Caki2 (cell line): ENCODE measurements at regions not wholly inside any gene's neighbourhood (a gene's known extent, or its start where the extent isn't known, plus 50 kb on each side); places are given as distances from the start of the nearest gene placed in this dataset.
A peak's percentile ranks its signal among the peaks of the same experiment; 100 is the strongest.

Experiments
- DNase-seq: peaks from one replicate; pipeline ENCODE4 v3.0.0-alpha.2; 2015; ENCODE audit warnings: low read depth
- in situ Hi-C: cut with HindIII; loops from 2 replicates; pipeline ENCODE4 v1.10.0; 2016; ENCODE audit warnings: low sequenced_read_pairs, low pct_unique_long_range_greater_than_20kb, mixed read lengths

GRCh38 chr7:81648716-81649115, 121.1 kb downstream of the HGF start:
- no peak for DNase-seq
- in situ Hi-C loops = no loop called here

GRCh38 chr7:81645435-81645834, 124.4 kb downstream of the HGF start:
- DNase-seq = no peak

GRCh38 chr7:81641873-81642272, 128.0 kb downstream of the HGF start:
- no peak for DNase-seq
- in situ Hi-C loops = no loop called here

More at GRCh38 chr7:81645435-81645834, 124.4 kb downstream of the HGF start:
- in situ Hi-C loops = no loop called here

GRCh38 chr7:81638198-81638597, 131.6 kb downstream of the HGF start:
- in situ Hi-C loops = no loop called here
- DNase-seq = no peak

- in situ Hi-C loops = no loop called here
- DNase-seq = no peak
These were observed 132.3 kb downstream of the HGF start for GRCh38 chr7:81637534-81637933.

- no peak for DNase-seq
- in situ Hi-C loops = no loop called here
These were observed 137.4 kb downstream of the HGF start for GRCh38 chr7:81632418-81632817.

GRCh38 chr7:81630600-81630999, 139.2 kb downstream of the HGF start:
- DNase-seq = no peak
- in situ Hi-C loops = no loop called here

GRCh38 chr7:81629702-81630101, 140.1 kb downstream of the HGF start:
- in situ Hi-C loops = no loop called here
- DNase-seq = no peak

GRCh38 chr7:81628951-81629350, 140.9 kb downstream of the HGF start:
- in situ Hi-C loops = no loop called here
- no peak for DNase-seq

- in situ Hi-C loops = no loop called here
- DNase-seq = no peak
These were observed 142.1 kb downstream of the HGF start for GRCh38 chr7:81627536-81628287.

- in situ Hi-C loops = no loop called here
- no peak for DNase-seq
These were observed 143.8 kb downstream of the HGF start for GRCh38 chr7:81626008-81626407.

- in situ Hi-C loops = no loop called here
- peak; percentile 26 for DNase-seq
These were observed 144.9 kb downstream of the HGF start for GRCh38 chr7:81624650-81625631.

- DNase-seq = no peak
- in situ Hi-C loops = no loop called here
These were observed 145.7 kb downstream of the HGF start for GRCh38 chr7:81624021-81624592.

- in situ Hi-C loops = no loop called here
These were observed 146.5 kb downstream of the HGF start for GRCh38 chr7:81623251-81623855.

GRCh38 chr7:81621893-81622292, 148.0 kb downstream of the HGF start:
- in situ Hi-C loops = no loop called here
- no peak for DNase-seq

More at GRCh38 chr7:81623251-81623855, 146.5 kb downstream of the HGF start:
- DNase-seq = no peak

GRCh38 chr7:81618396-81619014, 151.3 kb downstream of the HGF start:
- in situ Hi-C loops = no loop called here
- DNase-seq = peak; percentile 64

- in situ Hi-C loops = no loop called here
- DNase-seq = peak; percentile 40
These were observed 152.9 kb downstream of the HGF start for GRCh38 chr7:81616951-81617350.

GRCh38 chr7:81611805-81612204, 158.0 kb downstream of the HGF start:
- in situ Hi-C loops = no loop called here
- no peak for DNase-seq
